H9 (cell line): ENCODE measurements at regions not wholly inside any gene's neighbourhood (a gene's known extent, or its start where the extent isn't known, plus 50 kb on each side); places are given as distances from the start of the nearest gene placed in this dataset.

ENCODE experiments used
- DNase-seq: peaks from one replicate; pipeline ENCODE4 v3.0.0-alpha.2; 2017
- H2AFZ ChIP-seq: one replicate; pipeline ENCODE4 v1.6.1; 2013; ENCODE audit warnings: mild to moderate bottlenecking, low read length, control low read depth, moderate library complexity
- H2AK5ac ChIP-seq: 2 replicates; pipeline ENCODE4 v1.6.1; 2013; ENCODE audit warnings: low read length, control low read depth, mixed read lengths; ENCODE audit not compliant: insufficient read length
- H2BK120ac ChIP-seq: one replicate; pipeline ENCODE4 v1.6.1; 2013; ENCODE audit warnings: low read depth, mild to moderate bottlenecking, low read length, control low read depth, inconsistent platforms; ENCODE audit not compliant: poor library complexity, severe bottlenecking
- H2BK12ac ChIP-seq: 2 replicates; pipeline ENCODE4 v1.6.1; 2013; ENCODE audit warnings: low read length, control low read depth, mixed read lengths, low read depth; ENCODE audit not compliant: insufficient read length
- H2BK15ac ChIP-seq: 2 replicates; pipeline ENCODE4 v1.6.1; 2013; ENCODE audit warnings: low read depth, low read length, control low read depth
- H2BK20ac ChIP-seq: one replicate; pipeline ENCODE4 v1.6.1; 2013; ENCODE audit warnings: low read depth, mild to moderate bottlenecking, low read length, control low read depth, inconsistent platforms; ENCODE audit not compliant: poor library complexity, severe bottlenecking
- H2BK5ac ChIP-seq: 2 replicates; pipeline ENCODE4 v1.6.1; 2013; ENCODE audit warnings: low read length, control low read depth, mixed read lengths; ENCODE audit not compliant: insufficient read length
- H3K14ac ChIP-seq: 2 replicates; pipeline ENCODE4 v1.6.1; 2013; ENCODE audit warnings: low read length, control low read depth; ENCODE audit not compliant: insufficient read depth
- H3K18ac ChIP-seq: 2 replicates; pipeline ENCODE4 v1.6.1; 2013; ENCODE audit warnings: low read depth, mild to moderate bottlenecking, mixed read lengths, low read length, control low read depth; ENCODE audit not compliant: insufficient read length
- H3K23ac ChIP-seq: 2 replicates; pipeline ENCODE4 v1.6.1; 2013; ENCODE audit warnings: low read length, control low read depth, mixed read lengths, low read depth; ENCODE audit not compliant: insufficient read length
- H3K23me2 ChIP-seq: 2 replicates; pipeline ENCODE4 v1.6.1; 2013; ENCODE audit warnings: low read depth, mild to moderate bottlenecking, mixed read lengths, low read length, control low read depth; ENCODE audit not compliant: insufficient read length, poor library complexity, severe bottlenecking
- H3K27ac ChIP-seq: 2 replicates; pipeline ENCODE4 v1.5.1; 2013; ENCODE audit warnings: low read length, control low read depth, mixed read lengths, low read depth; ENCODE audit not compliant: insufficient read length
- H3K27me3 ChIP-seq: 2 replicates; pipeline ENCODE4 v1.6.1; 2013; ENCODE audit warnings: low read length, control low read depth, inconsistent platforms; ENCODE audit not compliant: insufficient read depth
- H3K4ac ChIP-seq: 2 replicates; pipeline ENCODE4 v1.6.1; 2013; ENCODE audit warnings: low read depth, mild to moderate bottlenecking, control low read depth, inconsistent platforms, low read length, moderate library complexity
- H3K4me1 ChIP-seq: 2 replicates; pipeline ENCODE4 v1.6.1; 2013; ENCODE audit warnings: low read length, control low read depth, inconsistent platforms; ENCODE audit not compliant: insufficient read depth
- H3K4me2 ChIP-seq: 2 replicates; pipeline ENCODE4 v1.6.1; 2013; ENCODE audit warnings: low read length, control low read depth, mixed read lengths; ENCODE audit not compliant: insufficient read length, insufficient read depth
- H3K56ac ChIP-seq: 2 replicates; pipeline ENCODE4 v1.6.1; 2013; ENCODE audit warnings: low read depth, mild to moderate bottlenecking, mixed read lengths, low read length, control low read depth; ENCODE audit not compliant: insufficient read length
- H3K79me1 ChIP-seq: 2 replicates; pipeline ENCODE4 v1.6.1; 2013; ENCODE audit warnings: low read depth, mild to moderate bottlenecking, moderate library complexity, low read length, control low read depth, inconsistent platforms; ENCODE audit not compliant: insufficient read depth, poor library complexity, severe bottlenecking
- H3K79me2 ChIP-seq: 2 replicates; pipeline ENCODE4 v1.6.1; 2013; ENCODE audit warnings: low read length, control low read depth, inconsistent platforms; ENCODE audit not compliant: insufficient read depth
- H3K9ac ChIP-seq: 2 replicates; pipeline ENCODE4 v1.6.1; 2013; ENCODE audit warnings: low read length, control low read depth, mixed read lengths; ENCODE audit not compliant: insufficient read length; ENCODE audit errors: extremely low read depth
- H3K9me3 ChIP-seq: one replicate; pipeline ENCODE4 v1.6.1; 2013; ENCODE audit warnings: low read depth, low read length, inconsistent platforms; ENCODE audit not compliant: control insufficient read depth
- H3T11ph ChIP-seq: one replicate; pipeline ENCODE4 v1.6.1; 2013; ENCODE audit warnings: mild to moderate bottlenecking, low read length, control low read depth, inconsistent platforms
- H4K20me1 ChIP-seq: one replicate; pipeline ENCODE4 v1.6.1; 2013; ENCODE audit not compliant: control insufficient read depth, insufficient read length, insufficient read depth
- H4K5ac ChIP-seq: 2 replicates; pipeline ENCODE4 v1.6.1; 2013; ENCODE audit warnings: low read depth, mild to moderate bottlenecking, mixed read lengths, low read length, control low read depth; ENCODE audit not compliant: insufficient read length
- H4K8ac ChIP-seq: replicated peaks from 2 replicates; pipeline ENCODE4 v1.6.1; 2013; ENCODE audit warnings: low read length, control low read depth, mixed read lengths, low read depth; ENCODE audit not compliant: insufficient read length
- H4K91ac ChIP-seq: 2 replicates; pipeline ENCODE4 v1.6.1; 2013; ENCODE audit warnings: low read depth, mild to moderate bottlenecking, moderate library complexity, mixed read lengths, low read length, control low read depth; ENCODE audit not compliant: insufficient read length
- H3K27ac Mint-ChIP-seq, 3 experiments: 2 replicates in 2 of 3; 3 replicates in 1 of 3; pipeline ENCODE4 v1.8.0; 2020 to 2021; ENCODE audit warnings: mixed read lengths in 3 of 3, mild to moderate bottlenecking in 1 of 3, moderate library complexity in 1 of 3
- H3K27me3 Mint-ChIP-seq: 2 replicates; pipeline ENCODE4 v1.8.0; 2021; ENCODE audit warnings: low read depth, mild to moderate bottlenecking, moderate library complexity, mixed read lengths
- H3K36me3 Mint-ChIP-seq, 3 experiments: 2 replicates in 2 of 3; 3 replicates in 1 of 3; pipeline ENCODE4 v1.8.0; 2020 to 2021; ENCODE audit warnings: low read depth in 3 of 3, mixed read lengths in 3 of 3; ENCODE audit not compliant: insufficient read depth in 1 of 3
- H3K4me1 Mint-ChIP-seq, 2 experiments: 2 replicates each; pipeline ENCODE4 v1.8.0; 2020; ENCODE audit warnings: mixed read lengths in 2 of 2
- H3K4me3 Mint-ChIP-seq, 2 experiments: 2 replicates in 1 of 2; 3 replicates in 1 of 2; pipeline ENCODE4 v1.8.0; 2020 to 2021; ENCODE audit warnings: mild to moderate bottlenecking in 2 of 2, mixed read lengths in 2 of 2, moderate library complexity in 1 of 2
- H3K9me3 Mint-ChIP-seq, 2 experiments: 2 replicates in 1 of 2; 3 replicates in 1 of 2; pipeline ENCODE4 v1.8.0; 2020; ENCODE audit warnings: mild to moderate bottlenecking in 2 of 2, mixed read lengths in 2 of 2, moderate library complexity in 1 of 2
- WGBS: extraction: QIAGEN DNeasy Blood & Tissue Kit; methylation state at CpG from one replicate; pipeline ENCODE4 v1.1.7; 2013; ENCODE audit warnings: missing lambda C conversion rate, low lambda C conversion rate, mixed read lengths; ENCODE audit not compliant: insufficient read length; ENCODE audit errors: extremely low coverage; 5-methylcytosine and 5-hydroxymethylcytosine counted together
- TF ChIP-seq, protein P1 (sequence below): fragments of 200-600 bp; sonication (generic); conservative IDR thresholded peaks from 3 replicates; pipeline ENCODE4 v1.8.0; 2021; ENCODE audit warnings: antibody characterized with exemption, mild to moderate bottlenecking

DNA sequence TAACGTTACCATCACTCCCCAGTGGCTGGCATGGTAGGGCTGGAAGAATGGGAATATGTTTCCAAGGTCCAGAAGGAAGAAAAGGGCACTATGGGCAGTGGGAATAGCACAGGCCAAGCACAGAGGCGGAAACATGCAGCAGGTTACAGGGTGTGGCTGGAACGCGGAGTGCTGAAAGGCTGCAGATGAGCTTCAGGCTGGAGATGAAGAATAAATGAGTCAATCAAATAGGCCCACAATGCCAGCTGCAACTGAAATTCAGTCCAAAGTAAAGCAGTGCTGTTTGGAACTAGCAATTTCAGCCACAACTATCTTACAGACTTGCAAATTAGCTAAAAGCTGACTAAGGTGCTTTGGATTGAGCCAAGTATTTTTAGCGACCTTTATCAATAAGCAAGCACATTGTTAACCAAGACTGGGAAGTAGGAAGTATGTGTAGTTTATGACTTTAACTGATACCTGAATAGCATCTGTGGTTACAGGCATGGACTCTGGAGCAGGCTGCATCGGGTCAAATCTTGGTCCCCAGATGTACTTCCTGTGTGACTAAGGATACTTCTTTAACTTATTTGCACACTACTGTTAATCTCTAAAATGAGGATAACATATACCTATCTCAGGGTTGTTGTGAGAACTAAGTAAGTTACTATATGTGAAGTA lies 77.5 kb upstream of the CTTNBP2 start:
- H2BK15ac ChIP-seq = no peak overlapping the region
- H3K4me2 ChIP-seq = no peak overlapping the region
- Mint-ChIP-seq H3K4me3 (no peak overlapping the region), H3K27ac (no peak overlapping the region), H3K4me1 (peaks cover 4 to 8% of the 10 kb centered on the region in 2 experiments), H3K36me3 (no peaks in the 10 kb centered on the region), H3K9me3 (no peaks in the 10 kb centered on the region), H3K27me3 (no peaks in the 10 kb centered on the region)
- no peak overlapping the region for H4K91ac ChIP-seq
- no peak overlapping the region for H3K14ac ChIP-seq
- H2BK20ac ChIP-seq = no peak overlapping the region
- no peak overlapping the region for H3K27ac ChIP-seq
- no peak overlapping the region for H2AFZ ChIP-seq
- H2BK5ac ChIP-seq = no peak overlapping the region
- no peaks in the 10 kb centered on the region for H4K20me1 ChIP-seq
- no peaks in the 10 kb centered on the region for H3K27me3 ChIP-seq
- no peaks in the 10 kb centered on the region for H3K4me1 ChIP-seq
- no peaks in the 10 kb centered on the region for H3K79me2 ChIP-seq
- no peak overlapping the region for H2BK120ac ChIP-seq
- no peak overlapping the region for H4K8ac ChIP-seq
- H3K23me2 ChIP-seq = no peaks in the 10 kb centered on the region
- H3K56ac ChIP-seq = no peak overlapping the region
- H3K23ac ChIP-seq = no peak overlapping the region
- H4K5ac ChIP-seq = no peak overlapping the region
- no peak overlapping the region for H2AK5ac ChIP-seq
- H3K4ac ChIP-seq = no peak overlapping the region
- DNase-seq = no peak
- no peak overlapping the region for H3T11ph ChIP-seq
- H3K9ac ChIP-seq = no peak overlapping the region
- H3K79me1 ChIP-seq = no peaks in the 10 kb centered on the region
- TF ChIP-seq, protein P1, sequence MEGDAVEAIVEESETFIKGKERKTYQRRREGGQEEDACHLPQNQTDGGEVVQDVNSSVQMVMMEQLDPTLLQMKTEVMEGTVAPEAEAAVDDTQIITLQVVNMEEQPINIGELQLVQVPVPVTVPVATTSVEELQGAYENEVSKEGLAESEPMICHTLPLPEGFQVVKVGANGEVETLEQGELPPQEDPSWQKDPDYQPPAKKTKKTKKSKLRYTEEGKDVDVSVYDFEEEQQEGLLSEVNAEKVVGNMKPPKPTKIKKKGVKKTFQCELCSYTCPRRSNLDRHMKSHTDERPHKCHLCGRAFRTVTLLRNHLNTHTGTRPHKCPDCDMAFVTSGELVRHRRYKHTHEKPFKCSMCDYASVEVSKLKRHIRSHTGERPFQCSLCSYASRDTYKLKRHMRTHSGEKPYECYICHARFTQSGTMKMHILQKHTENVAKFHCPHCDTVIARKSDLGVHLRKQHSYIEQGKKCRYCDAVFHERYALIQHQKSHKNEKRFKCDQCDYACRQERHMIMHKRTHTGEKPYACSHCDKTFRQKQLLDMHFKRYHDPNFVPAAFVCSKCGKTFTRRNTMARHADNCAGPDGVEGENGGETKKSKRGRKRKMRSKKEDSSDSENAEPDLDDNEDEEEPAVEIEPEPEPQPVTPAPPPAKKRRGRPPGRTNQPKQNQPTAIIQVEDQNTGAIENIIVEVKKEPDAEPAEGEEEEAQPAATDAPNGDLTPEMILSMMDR = no peak
- no CpG with 5 or more reads among the region's 6 CpGs for WGBS
- H2BK12ac ChIP-seq = no peak overlapping the region
- H3K18ac ChIP-seq = no peak overlapping the region
- no peaks in the 10 kb centered on the region for H3K9me3 ChIP-seq
